Nephron progenitor cell (in vitro differentiated cells): ENCODE measurements at regions not wholly inside any gene's neighbourhood (a gene's known extent, or its start where the extent isn't known, plus 50 kb on each side); places are given as distances from the start of the nearest gene placed in this dataset.

Experiments used
- DNase-seq: peaks from one replicate; pipeline ENCODE4 v3.0.0; 2021
- H3K27ac Mint-ChIP-seq: 2 replicates; pipeline ENCODE4 v1.8.0; 2021; ENCODE audit warnings: mild to moderate bottlenecking, moderate library complexity, mixed read lengths
- H3K27me3 Mint-ChIP-seq: 2 replicates; pipeline ENCODE4 v1.8.0; 2021; ENCODE audit warnings: mild to moderate bottlenecking, low read depth, mixed read lengths; ENCODE audit not compliant: poor library complexity
- H3K36me3 Mint-ChIP-seq: 2 replicates; pipeline ENCODE4 v1.8.0; 2021; ENCODE audit warnings: low read depth, mixed read lengths
- H3K4me1 Mint-ChIP-seq: 2 replicates; pipeline ENCODE4 v1.8.0; 2021; ENCODE audit warnings: mixed read lengths
- H3K4me3 Mint-ChIP-seq: 2 replicates; pipeline ENCODE4 v1.8.0; 2021; ENCODE audit warnings: mild to moderate bottlenecking, moderate library complexity, mixed read lengths
- H3K9me3 Mint-ChIP-seq: 2 replicates; pipeline ENCODE4 v1.8.0; 2021; ENCODE audit warnings: mild to moderate bottlenecking, moderate library complexity, mixed read lengths
- CTCF ChIP-seq: fragments of 200-600 bp; sonication (generic); IDR thresholded peaks from 2 replicates; pipeline ENCODE4 v1.5.0; 2021; ENCODE audit warnings: antibody characterized with exemption

GRCh38 chr10:35998026-35998425, 355.9 kb upstream of the FZD8 start:
- TF ChIP-seq CTCF, result no peak
- H3K9me3 Mint-ChIP-seq, result peaks cover 5% of the 10 kb centered on the region
- H3K36me3 Mint-ChIP-seq, result no peaks in the 10 kb centered on the region
- no peak overlapping the region for H3K4me3 Mint-ChIP-seq
- DNase-seq, result no peak
- no peaks in the 10 kb centered on the region for H3K27me3 Mint-ChIP-seq
- peaks cover 13% of the 10 kb centered on the region for H3K4me1 Mint-ChIP-seq
- H3K27ac Mint-ChIP-seq, result no peak overlapping the region

- TF ChIP-seq CTCF, result no peak
- Mint-ChIP-seq H3K27me3 (no peaks in the 10 kb centered on the region), H3K9me3 (peaks cover 1% of the 10 kb centered on the region), H3K4me3 (no peak overlapping the region), H3K4me1 (peaks cover 18% of the 10 kb centered on the region), H3K36me3 (no peaks in the 10 kb centered on the region), H3K27ac (no peak overlapping the region)
- no peak for DNase-seq
Observed at GRCh38 chr10:35995485-35995884, 353.4 kb upstream of the FZD8 start.

- DNase-seq, result no peak
- Mint-ChIP-seq H3K4me1 (peaks cover 18% of the 10 kb centered on the region), H3K27me3 (no peaks in the 10 kb centered on the region), H3K36me3 (peaks cover 7% of the 10 kb centered on the region), H3K9me3 (peaks cover 10% of the 10 kb centered on the region), H3K4me3 (peak overlapping the region; percentile 47), H3K27ac (peak overlapping the region; percentile 84)
- TF ChIP-seq CTCF, result no peak
Observed at GRCh38 chr10:35993591-35994515, 351.8 kb upstream of the FZD8 start.

- H3K27ac Mint-ChIP-seq, result peak overlapping the region; percentile 12
- no peak overlapping the region for H3K4me3 Mint-ChIP-seq
- no peak for DNase-seq
- H3K9me3 Mint-ChIP-seq, result peaks cover 17% of the 10 kb centered on the region
- peaks cover 33% of the 10 kb centered on the region for H3K4me1 Mint-ChIP-seq
- TF ChIP-seq CTCF, result no peak
- no peaks in the 10 kb centered on the region for H3K27me3 Mint-ChIP-seq
- peaks cover 12% of the 10 kb centered on the region for H3K36me3 Mint-ChIP-seq
Observed at GRCh38 chr10:35992107-35992506, 350.0 kb upstream of the FZD8 start.

- Mint-ChIP-seq H3K27ac (no peak overlapping the region), H3K4me3 (no peak overlapping the region), H3K27me3 (no peaks in the 10 kb centered on the region), H3K36me3 (peaks cover 12% of the 10 kb centered on the region), H3K9me3 (peaks cover 17% of the 10 kb centered on the region), H3K4me1 (peaks cover 24% of the 10 kb centered on the region)
- TF ChIP-seq CTCF, result no peak
- no peak for DNase-seq
Observed at GRCh38 chr10:35986756-35987502, 344.8 kb upstream of the FZD8 start.
